ENCODE measurements at regions not wholly inside any gene's neighbourhood (a gene's known extent, or its start where the extent isn't known, plus 50 kb on each side); places are given as distances from the start of the nearest gene placed in this dataset.

DNA sequence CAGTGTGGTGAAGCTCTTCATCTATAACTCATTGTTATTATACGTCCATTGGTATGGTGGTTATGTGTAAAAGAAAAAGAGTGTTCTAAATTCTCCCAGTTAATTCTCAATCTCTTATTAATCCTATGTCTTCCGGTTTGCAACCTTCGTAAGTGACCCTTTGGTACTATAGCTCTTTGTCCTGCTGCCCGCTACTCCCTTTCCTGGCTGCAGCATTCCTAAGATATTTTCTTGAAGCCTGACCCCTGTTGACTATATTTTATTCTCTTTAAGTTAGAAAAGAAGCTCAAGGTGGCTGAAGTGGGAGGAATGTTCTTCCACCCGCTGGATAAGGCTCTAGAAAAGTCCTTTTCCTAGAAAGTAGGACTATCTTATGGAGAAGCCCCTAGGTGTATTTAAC, 684.8 kb downstream of the SOCS6 start:
- no peak overlapping the region for H3K4me3 ChIP-seq
- DNase-seq (no peak), ATAC-seq (no peak)
- TF ChIP-seq, protein P1, sequence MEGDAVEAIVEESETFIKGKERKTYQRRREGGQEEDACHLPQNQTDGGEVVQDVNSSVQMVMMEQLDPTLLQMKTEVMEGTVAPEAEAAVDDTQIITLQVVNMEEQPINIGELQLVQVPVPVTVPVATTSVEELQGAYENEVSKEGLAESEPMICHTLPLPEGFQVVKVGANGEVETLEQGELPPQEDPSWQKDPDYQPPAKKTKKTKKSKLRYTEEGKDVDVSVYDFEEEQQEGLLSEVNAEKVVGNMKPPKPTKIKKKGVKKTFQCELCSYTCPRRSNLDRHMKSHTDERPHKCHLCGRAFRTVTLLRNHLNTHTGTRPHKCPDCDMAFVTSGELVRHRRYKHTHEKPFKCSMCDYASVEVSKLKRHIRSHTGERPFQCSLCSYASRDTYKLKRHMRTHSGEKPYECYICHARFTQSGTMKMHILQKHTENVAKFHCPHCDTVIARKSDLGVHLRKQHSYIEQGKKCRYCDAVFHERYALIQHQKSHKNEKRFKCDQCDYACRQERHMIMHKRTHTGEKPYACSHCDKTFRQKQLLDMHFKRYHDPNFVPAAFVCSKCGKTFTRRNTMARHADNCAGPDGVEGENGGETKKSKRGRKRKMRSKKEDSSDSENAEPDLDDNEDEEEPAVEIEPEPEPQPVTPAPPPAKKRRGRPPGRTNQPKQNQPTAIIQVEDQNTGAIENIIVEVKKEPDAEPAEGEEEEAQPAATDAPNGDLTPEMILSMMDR (IDR thresholded peaks at IDR 0.05) = no peak
- H3K9me3 ChIP-seq = no peaks in the 10 kb centered on the region
- H3K27me3 ChIP-seq (ENCODE audit: low read depth) = no peaks in the 10 kb centered on the region
- intact Hi-C loops (cut with DNase I) = no loop called here
- no peak overlapping the region for H3K27ac ChIP-seq
- H3K4me1 ChIP-seq = no peaks in the 10 kb centered on the region
- no peaks in the 10 kb centered on the region for H3K36me3 ChIP-seq

DNA sequence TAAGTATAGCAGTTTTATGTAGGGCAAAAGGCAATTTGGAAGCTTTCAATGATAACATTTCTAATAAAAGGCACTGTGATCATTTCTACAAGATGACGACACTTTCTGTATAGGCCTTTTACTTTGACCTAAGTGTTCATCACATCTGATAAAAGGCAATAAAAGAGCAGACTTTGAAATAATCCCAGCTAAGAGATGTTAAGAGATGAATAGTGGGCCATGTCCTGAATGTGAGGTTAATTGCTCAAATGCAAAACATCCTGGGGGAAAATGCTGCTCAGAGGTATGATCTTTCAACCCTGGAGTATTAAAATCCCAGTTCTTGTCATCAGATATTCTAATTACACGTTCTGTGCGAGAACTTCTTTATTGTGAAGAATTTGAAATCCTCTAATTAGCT, 677.6 kb downstream of the SOCS6 start:
- DNase-seq (no peak), ATAC-seq (no peak)
- no peaks in the 10 kb centered on the region for H3K9me3 ChIP-seq
- TF ChIP-seq, protein P1 (IDR thresholded peaks at IDR 0.05) = no peak
- H3K27me3 ChIP-seq (ENCODE audit: low read depth) = no peaks in the 10 kb centered on the region
- H3K27ac ChIP-seq = no peak overlapping the region
- H3K4me1 ChIP-seq = no peaks in the 10 kb centered on the region
- no peak overlapping the region for H3K4me3 ChIP-seq
- intact Hi-C loops (cut with DNase I) = no loop called here
- H3K36me3 ChIP-seq = no peaks in the 10 kb centered on the region

DNA sequence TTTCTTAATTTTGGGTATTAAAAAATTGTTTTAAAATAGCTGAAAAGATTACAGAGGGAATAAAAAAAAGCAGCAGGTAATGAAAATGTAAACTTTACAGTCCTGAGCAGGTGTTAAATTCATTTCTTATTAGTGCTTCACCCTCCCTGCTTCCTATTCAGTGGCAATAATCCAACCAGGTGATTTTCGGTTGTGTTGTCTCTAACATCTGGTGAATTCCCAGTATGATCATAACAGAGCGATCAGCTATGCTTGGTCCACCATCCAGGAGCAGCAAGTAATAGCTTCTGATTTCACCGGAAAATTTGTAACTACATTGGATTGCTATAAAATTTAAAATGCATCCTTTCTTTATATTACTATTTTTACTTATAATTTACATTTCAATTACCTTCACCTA, 673.1 kb downstream of the SOCS6 start:
- DNase-seq (no peak), ATAC-seq (no peak)
- H3K4me3 ChIP-seq = no peak overlapping the region
- H3K36me3 ChIP-seq = no peaks in the 10 kb centered on the region
- H3K27ac ChIP-seq = no peak overlapping the region
- H3K27me3 ChIP-seq (ENCODE audit: low read depth) = no peaks in the 10 kb centered on the region
- intact Hi-C loops (cut with DNase I) = no loop called here
- no peaks in the 10 kb centered on the region for H3K9me3 ChIP-seq
- no peaks in the 10 kb centered on the region for H3K4me1 ChIP-seq
- TF ChIP-seq, protein P1 (IDR thresholded peaks at IDR 0.05) = no peak

DNA sequence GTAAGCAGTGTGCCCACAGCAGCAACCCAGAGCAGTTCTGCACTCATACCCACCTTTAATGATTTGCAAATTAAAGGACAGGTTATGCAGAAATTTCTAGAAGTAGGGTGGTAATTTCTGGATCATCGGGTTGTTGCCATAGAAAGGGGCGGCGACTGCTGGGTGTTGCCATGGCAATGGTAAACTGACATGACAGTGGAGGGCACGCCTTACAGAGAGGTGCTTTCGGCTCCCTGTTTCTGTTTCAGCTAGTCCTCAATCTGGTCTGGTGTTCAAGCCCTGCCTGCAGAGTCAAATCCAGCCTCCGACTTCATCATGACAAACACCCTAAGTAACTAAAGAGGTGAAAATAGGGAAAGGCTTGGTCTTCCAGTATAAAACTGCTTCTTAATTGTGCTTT, 667.7 kb downstream of the SOCS6 start:
- H3K9me3 ChIP-seq = no peaks in the 10 kb centered on the region
- no peak for ATAC-seq
- H3K4me3 ChIP-seq = no peak overlapping the region
- H3K27ac ChIP-seq = no peak overlapping the region
- H3K27me3 ChIP-seq (ENCODE audit: low read depth) = no peaks in the 10 kb centered on the region
- no peaks in the 10 kb centered on the region for H3K36me3 ChIP-seq
- no peaks in the 10 kb centered on the region for H3K4me1 ChIP-seq
- TF ChIP-seq, protein P1 (IDR thresholded peaks at IDR 0.05) = no peak
- no peak for DNase-seq
- intact Hi-C loops (cut with DNase I) = no loop called here

DNA sequence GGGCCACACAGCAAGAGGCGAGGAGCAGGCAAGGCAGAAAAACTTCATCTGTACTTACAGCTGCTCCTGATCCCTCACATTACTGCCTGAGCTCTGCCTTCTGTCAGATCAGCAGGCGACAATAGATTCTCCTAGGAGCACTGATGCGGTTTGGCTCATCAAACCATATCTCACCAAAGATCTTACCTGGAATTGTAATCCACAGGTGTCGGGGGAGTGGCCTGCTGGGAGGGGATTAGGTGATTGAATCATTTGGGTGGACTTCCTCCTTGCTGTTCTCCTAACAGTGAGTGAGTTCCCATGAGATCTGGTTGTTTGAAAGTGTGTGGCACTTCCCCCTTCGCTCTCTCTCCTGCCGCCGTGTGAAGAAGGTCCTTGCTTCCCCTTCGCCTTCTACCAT, 647.3 kb downstream of the SOCS6 start:
- DNase-seq = no peak
- ATAC-seq = no peak
- H3K9me3 ChIP-seq = no peaks in the 10 kb centered on the region
- no peak overlapping the region for H3K4me3 ChIP-seq
- no peaks in the 10 kb centered on the region for H3K4me1 ChIP-seq
- intact Hi-C loops (cut with DNase I) = no loop called here
- TF ChIP-seq, protein P1 (IDR thresholded peaks at IDR 0.05) = no peak
- no peaks in the 10 kb centered on the region for H3K27me3 ChIP-seq (ENCODE audit: low read depth)
- H3K27ac ChIP-seq = no peak overlapping the region
- no peaks in the 10 kb centered on the region for H3K36me3 ChIP-seq

Data from lower lobe of right lung (tissue), 2 donors.